ENCODE measurements at regions not wholly inside any gene's neighbourhood (a gene's known extent, or its start where the extent isn't known, plus 50 kb on each side); places are given as distances from the start of the nearest gene placed in this dataset.
"Not testable (repeated sequence)": the region's sequence is repeated elsewhere in the genome, so short reads cannot be mapped to it uniquely, and the experiment has no call there.

DNA sequence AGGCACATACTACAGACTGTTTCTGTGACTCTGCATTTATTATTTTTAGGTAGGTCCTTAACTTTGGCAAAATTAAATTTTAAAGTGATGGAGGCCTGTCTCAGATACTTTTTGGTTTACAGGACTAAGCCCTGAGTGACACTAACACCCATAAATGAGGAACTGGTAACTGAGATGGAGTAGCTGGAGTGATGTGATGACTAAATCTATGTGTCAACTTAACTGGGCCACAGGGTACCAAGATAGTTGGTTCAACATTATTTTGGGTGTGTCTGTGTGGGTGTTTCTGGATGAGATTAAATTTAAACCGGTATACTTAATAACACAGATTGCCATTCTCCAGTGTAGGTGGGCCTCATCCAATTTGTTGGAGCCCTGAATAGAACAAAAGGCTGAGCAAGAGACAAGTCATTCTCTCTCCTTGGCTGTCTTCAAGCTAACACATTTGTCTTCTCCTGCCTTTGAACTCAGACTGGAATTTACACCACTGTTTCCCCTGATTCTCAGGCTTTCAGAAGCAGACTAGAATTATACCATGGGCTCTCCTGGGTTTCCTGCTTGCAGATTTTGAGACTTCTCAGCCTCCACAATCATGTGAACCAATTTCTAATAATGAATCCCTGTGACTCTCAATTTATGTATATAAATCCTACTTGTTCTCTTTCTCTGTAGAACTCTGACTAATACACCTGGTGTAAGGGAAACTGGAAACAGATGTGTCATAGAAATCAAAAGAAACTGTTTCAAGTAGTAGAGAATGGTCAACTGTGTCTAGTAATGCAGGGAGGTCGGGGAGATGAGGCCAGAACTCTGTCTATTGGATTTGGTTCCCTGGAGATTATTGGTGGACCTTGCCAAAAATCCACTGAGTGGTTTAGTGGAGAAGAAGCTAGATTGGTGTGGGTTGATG lies 579.2 kb downstream of the EPM2A start:
- Histone ChIP-seq H3K36me3 (ENCODE audit: insufficient read depth, low read length) (no peaks in the 10 kb centered on the region), H3K27ac (no peak overlapping the region), H3K4me3 (no peak overlapping the region), H3K9ac (ENCODE audit: insufficient read length) (no peak overlapping the region), H3K9me3 (ENCODE audit: low read depth, low read length) (no peaks in the 10 kb centered on the region)
- TF ChIP-seq EZH2 (IDR thresholded peaks at IDR 0.05) (no peak), POLR2AphosphoS5 (IDR thresholded peaks at IDR 0.05; ENCODE audit: borderline replicate concordance, low read depth, low read length) (no peak), FOXP2 (optimal IDR thresholded peaks at IDR 0.05; ENCODE audit: control extremely low read depth, extremely low read length, insufficient read depth) (no peak)
- no peak for DNase-seq (ENCODE audit: low read depth, low spot score)

DNA sequence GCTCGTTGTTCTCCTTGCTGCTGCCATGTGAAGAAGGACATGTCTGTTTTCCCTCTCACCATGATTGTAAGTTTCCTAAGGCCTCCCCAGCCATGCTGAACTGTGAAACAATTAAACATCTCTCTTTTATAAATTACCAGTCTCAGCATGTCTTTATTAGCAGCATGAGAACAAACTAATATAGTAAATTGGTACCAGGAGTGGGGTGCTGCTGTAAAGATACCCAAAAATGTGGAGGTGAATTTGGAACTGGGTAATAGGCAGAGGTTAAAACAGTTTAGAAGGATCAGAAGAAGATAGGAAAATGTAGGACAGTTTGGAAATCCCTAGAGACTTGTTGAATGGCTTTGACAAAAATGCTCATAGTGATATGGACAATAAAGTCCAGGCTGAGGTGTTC lies 576.7 kb downstream of the EPM2A start:
- H3K9me3 ChIP-seq (ENCODE audit: low read depth, low read length); H3K36me3 ChIP-seq (ENCODE audit: insufficient read depth, low read length); H3K27ac ChIP-seq; DNase-seq (ENCODE audit: low read depth, low spot score); H3K4me3 ChIP-seq; H3K9ac ChIP-seq (ENCODE audit: insufficient read length): not testable (repeated sequence)

DNA sequence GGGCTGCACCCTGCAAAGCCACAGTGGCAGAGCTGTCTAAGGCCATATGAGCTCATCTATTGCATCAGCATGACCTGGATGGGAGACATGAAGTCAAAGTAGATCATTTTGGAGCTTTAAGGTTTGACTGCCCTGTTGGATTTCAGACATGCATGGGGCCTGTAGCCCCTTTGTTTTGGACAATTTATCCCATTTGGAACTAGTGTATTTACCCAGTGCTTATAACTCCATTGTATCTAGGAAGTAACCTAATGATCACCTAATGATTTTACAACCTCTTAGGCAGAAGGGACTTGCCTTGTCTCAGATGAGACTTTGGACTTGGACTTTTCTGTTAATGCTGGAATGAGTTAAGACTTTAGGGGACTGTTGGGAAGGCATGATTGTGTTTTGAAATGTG lies 575.4 kb downstream of the EPM2A start:
- Histone ChIP-seq H3K27ac (no peak overlapping the region), H3K36me3 (ENCODE audit: insufficient read depth, low read length) (no peaks in the 10 kb centered on the region), H3K9me3 (ENCODE audit: low read depth, low read length) (no peaks in the 10 kb centered on the region), H3K4me3 (no peak overlapping the region), H3K9ac (ENCODE audit: insufficient read length) (no peak overlapping the region)
- no peak for DNase-seq (ENCODE audit: low read depth, low spot score)
- TF ChIP-seq POLR2AphosphoS5 (IDR thresholded peaks at IDR 0.05; ENCODE audit: borderline replicate concordance, low read depth, low read length) (no peak), EZH2 (IDR thresholded peaks at IDR 0.05) (no peak)

DNA sequence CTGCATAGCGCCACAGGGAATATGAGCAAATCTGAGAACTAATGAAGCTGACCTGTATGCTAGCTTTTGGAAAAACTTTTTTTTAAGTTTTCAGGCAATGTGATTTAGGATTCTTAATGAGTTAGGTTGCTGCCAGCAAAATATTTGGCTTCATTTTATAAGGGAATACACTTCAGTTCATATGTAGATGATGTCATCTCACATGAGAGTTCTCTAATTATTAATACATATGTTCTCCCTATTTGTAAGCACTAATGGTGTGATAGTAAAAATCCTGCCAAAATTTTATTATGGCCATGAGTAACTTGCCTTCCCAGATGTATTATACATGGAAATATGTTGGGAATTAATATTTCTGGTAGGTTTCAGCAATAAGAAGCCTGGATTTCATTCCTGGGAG lies 573.8 kb downstream of the EPM2A start:
- DNase-seq (ENCODE audit: low read depth, low spot score) = no peak
- TF ChIP-seq EZH2 (IDR thresholded peaks at IDR 0.05) (no peak), FOXP2 (optimal IDR thresholded peaks at IDR 0.05; ENCODE audit: control extremely low read depth, extremely low read length, insufficient read depth) (no peak), POLR2AphosphoS5 (IDR thresholded peaks at IDR 0.05; ENCODE audit: borderline replicate concordance, low read depth, low read length) (no peak)

DNA sequence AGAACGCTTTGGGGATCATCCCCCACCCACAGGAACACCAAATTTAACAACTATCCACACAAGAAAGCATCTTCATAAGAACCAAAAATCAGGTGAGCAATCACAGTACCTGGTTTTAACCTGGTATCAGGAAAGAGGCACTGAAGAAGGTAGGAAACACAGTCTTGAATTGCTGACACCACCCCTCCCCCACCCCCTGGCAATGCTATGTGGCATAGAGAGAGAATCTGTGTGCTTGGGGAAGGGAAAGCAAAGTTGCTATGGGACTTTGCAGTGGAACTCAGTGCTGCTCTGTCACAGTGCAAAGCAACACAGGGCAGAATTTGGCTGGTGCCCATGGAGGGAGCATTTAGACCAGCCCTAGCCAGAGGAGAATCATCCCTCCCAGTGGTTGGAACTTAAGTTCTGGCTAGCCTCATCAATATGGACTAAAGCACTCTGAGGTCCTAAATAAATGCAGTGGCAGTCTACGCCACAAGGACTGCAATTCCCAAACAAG lies 565.5 kb downstream of the EPM2A start:
- Histone ChIP-seq H3K27ac (no peak overlapping the region), H3K9me3 (ENCODE audit: low read depth, low read length) (no peaks in the 10 kb centered on the region), H3K4me3 (no peak overlapping the region), H3K9ac (ENCODE audit: insufficient read length) (no peak overlapping the region), H3K36me3 (ENCODE audit: insufficient read depth, low read length) (no peaks in the 10 kb centered on the region)
- DNase-seq (ENCODE audit: low read depth, low spot score) = no peak
- TF ChIP-seq EZH2 (IDR thresholded peaks at IDR 0.05) (no peak), POLR2AphosphoS5 (IDR thresholded peaks at IDR 0.05; ENCODE audit: borderline replicate concordance, low read depth, low read length) (no peak)

More for the DNA sequence above, 573.8 kb downstream of the EPM2A start:
- H3K36me3 ChIP-seq (ENCODE audit: insufficient read depth, low read length) = no peaks in the 10 kb centered on the region
- no peaks in the 10 kb centered on the region for H3K9me3 ChIP-seq (ENCODE audit: low read depth, low read length)
- no peak overlapping the region for H3K27ac ChIP-seq
- H3K9ac ChIP-seq (ENCODE audit: insufficient read length) = no peak overlapping the region
- no peak overlapping the region for H3K4me3 ChIP-seq

DNA sequence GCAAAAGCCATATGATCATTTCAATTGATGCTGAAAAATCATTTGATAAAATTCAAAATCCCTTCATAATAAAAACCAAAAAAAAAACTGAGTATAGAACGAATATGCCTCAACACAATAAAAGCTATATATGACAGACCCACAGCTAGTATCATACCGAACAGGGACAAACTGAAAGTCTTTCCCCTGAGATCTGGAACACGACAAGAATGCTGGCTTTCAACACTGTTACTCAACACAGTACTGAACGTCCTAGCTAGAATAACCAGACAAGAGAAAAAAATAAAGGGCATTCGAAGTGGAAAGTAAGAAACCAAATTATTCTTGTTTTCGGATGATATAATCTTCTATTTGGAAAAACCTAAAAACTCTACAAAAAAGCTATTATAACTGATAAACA lies 559.9 kb downstream of the EPM2A start:
- H3K36me3 ChIP-seq (ENCODE audit: insufficient read depth, low read length) = no peaks in the 10 kb centered on the region
- H3K27ac ChIP-seq = no peak overlapping the region
- TF ChIP-seq POLR2AphosphoS5 (IDR thresholded peaks at IDR 0.05; ENCODE audit: borderline replicate concordance, low read depth, low read length) (no peak), FOXP2 (optimal IDR thresholded peaks at IDR 0.05; ENCODE audit: control extremely low read depth, extremely low read length, insufficient read depth) (no peak), EZH2 (IDR thresholded peaks at IDR 0.05) (no peak)
- DNase-seq (ENCODE audit: low read depth, low spot score) = no peak
- no peak overlapping the region for H3K4me3 ChIP-seq
- H3K9me3 ChIP-seq (ENCODE audit: low read depth, low read length) = 0 out of 2 replicates have a peak, but pooled peaks cover 3% of the 10 kb centered on the region
- H3K9ac ChIP-seq (ENCODE audit: insufficient read length) = no peak overlapping the region

DNA sequence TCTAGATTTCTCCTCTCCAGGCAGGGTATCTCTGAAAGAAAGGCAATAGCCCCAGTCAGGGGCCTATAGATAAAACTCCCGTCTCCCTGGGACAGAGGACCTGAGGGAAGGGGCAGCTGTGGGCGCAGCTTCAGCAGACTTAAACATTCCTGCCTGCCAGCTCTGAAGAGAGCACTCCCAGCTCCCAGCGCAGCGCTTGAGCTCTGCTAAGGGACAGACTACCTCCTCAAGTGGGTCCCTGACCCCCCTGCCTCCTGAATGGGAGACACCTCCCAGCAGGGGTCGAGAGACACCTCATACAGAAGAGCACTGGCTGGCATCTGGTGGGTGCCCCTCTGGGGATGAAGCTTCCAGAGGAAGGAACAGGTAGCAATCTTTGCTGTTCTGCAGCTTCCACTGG lies 556.9 kb downstream of the EPM2A start:
- no peak overlapping the region for H3K4me3 ChIP-seq
- no peak for TF ChIP-seq FOXP2 (optimal IDR thresholded peaks at IDR 0.05; ENCODE audit: control extremely low read depth, extremely low read length, insufficient read depth)
- no peak for DNase-seq (ENCODE audit: low read depth, low spot score)

DNA sequence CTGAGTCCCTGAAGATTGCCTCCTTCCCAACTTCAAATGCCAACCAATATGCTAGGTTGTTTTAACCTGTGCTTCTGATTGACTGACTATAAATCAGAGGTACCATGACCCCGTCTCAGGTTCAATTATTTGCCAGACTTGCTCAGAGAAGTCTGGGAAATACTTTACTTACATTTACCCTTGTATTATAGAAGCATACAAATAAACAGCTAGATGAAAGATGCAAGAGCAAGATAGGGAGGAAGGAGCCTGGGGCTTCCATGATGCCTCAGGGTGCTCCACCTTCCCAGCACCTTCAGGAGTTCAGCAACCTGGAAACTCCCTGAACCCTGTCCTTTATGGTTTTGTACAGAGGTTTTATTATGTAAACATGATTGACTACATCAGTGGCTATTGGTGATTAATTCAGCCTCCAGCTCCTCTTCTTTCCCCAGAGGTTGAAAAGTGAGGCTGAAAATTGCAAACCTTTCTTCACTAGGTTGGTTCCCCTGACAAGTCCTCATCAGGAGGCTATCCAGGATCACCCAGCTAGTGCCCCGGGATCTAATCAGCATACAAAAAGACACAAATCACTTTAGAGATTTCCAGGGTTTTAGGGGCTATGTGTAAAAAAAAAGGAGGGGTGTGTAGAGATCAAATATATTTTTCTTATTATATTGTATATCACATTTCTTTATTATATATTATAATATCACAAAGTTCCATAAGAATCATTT lies 547.7 kb downstream of the EPM2A start:
- no peaks in the 10 kb centered on the region for H3K36me3 ChIP-seq (ENCODE audit: insufficient read depth, low read length)
- H3K4me3 ChIP-seq = no peak overlapping the region
- H3K9ac ChIP-seq (ENCODE audit: insufficient read length) = no peak overlapping the region
- H3K27ac ChIP-seq = no peak overlapping the region
- DNase-seq (ENCODE audit: low read depth, low spot score) = no peak
- no peaks in the 10 kb centered on the region for H3K9me3 ChIP-seq (ENCODE audit: low read depth, low read length)
- TF ChIP-seq EZH2 (IDR thresholded peaks at IDR 0.05) = no peak
- TF ChIP-seq POLR2AphosphoS5 (IDR thresholded peaks at IDR 0.05; ENCODE audit: borderline replicate concordance, low read depth, low read length) = no peak
- no peak for TF ChIP-seq FOXP2 (optimal IDR thresholded peaks at IDR 0.05; ENCODE audit: control extremely low read depth, extremely low read length, insufficient read depth)

More for the DNA sequence above, 556.9 kb downstream of the EPM2A start:
- no peak overlapping the region for H3K9ac ChIP-seq (ENCODE audit: insufficient read length)
- no peaks in the 10 kb centered on the region for H3K36me3 ChIP-seq (ENCODE audit: insufficient read depth, low read length)
- no peak overlapping the region for H3K27ac ChIP-seq
- H3K9me3 ChIP-seq (ENCODE audit: low read depth, low read length) = 0 out of 2 replicates have a peak, but pooled peaks cover 3% of the 10 kb centered on the region

Data from SK-N-MC (cell line).